ENCODE measurements at regions not wholly inside any gene's neighbourhood (a gene's known extent, or its start where the extent isn't known, plus 50 kb on each side); places are given as distances from the start of the nearest gene placed in this dataset.

DNA sequence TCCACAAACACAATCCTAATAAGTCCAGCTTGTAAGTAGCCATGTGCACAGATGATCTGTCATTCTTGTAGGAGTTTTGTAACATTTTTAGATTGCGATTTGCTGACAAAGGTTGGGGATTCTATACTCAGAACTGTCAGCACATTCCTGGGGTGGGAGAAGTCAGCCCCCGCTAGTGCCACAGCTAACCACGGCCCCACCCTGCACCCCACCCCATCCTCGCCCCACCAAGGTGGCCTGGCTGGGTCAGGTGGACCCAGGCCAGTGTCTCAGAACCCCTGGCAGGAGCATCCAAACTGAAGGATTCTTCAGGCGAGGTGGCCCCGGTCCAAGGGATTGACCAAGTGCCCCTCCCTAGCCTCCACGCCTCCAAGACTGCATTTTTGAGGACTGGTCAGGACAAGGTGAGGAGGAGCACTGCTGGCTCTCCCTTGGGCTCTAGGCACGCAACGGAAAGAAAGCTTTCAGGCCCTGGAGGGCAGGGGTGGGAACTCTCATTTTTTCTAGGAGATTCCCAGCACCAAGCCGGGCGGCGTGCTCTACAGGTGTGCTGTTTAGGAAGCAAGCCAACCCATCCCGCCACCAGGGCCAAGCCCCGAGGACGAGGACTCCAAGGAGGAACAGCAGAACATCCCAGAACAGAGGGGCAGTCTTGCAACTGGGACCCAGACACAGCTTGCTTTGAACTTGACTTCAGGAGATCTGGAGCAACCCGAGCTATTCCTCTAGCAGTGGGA lies 172.8 kb downstream of the BCL11B start:
- H3K9me3 ChIP-seq (ENCODE audit: control insufficient read depth, low read length) = no peaks in the 10 kb centered on the region
- no peak overlapping the region for H2AFZ ChIP-seq
- no peaks in the 10 kb centered on the region for H3K36me3 ChIP-seq (ENCODE audit: control insufficient read depth, insufficient read depth, low read length)
- H3K27ac ChIP-seq = no peak overlapping the region
- H3K4me2 ChIP-seq (ENCODE audit: low read length) = no peak overlapping the region
- H3K9ac ChIP-seq = no peak overlapping the region
- no peaks in the 10 kb centered on the region for H3K79me2 ChIP-seq
- no peak overlapping the region for H3K4me3 ChIP-seq (ENCODE audit: low read depth, low read length)
- H3K4me1 ChIP-seq = no peaks in the 10 kb centered on the region
- TF ChIP-seq, protein P1, sequence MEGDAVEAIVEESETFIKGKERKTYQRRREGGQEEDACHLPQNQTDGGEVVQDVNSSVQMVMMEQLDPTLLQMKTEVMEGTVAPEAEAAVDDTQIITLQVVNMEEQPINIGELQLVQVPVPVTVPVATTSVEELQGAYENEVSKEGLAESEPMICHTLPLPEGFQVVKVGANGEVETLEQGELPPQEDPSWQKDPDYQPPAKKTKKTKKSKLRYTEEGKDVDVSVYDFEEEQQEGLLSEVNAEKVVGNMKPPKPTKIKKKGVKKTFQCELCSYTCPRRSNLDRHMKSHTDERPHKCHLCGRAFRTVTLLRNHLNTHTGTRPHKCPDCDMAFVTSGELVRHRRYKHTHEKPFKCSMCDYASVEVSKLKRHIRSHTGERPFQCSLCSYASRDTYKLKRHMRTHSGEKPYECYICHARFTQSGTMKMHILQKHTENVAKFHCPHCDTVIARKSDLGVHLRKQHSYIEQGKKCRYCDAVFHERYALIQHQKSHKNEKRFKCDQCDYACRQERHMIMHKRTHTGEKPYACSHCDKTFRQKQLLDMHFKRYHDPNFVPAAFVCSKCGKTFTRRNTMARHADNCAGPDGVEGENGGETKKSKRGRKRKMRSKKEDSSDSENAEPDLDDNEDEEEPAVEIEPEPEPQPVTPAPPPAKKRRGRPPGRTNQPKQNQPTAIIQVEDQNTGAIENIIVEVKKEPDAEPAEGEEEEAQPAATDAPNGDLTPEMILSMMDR (IDR thresholded peaks at IDR 0.05) = no peak
- H3K27me3 ChIP-seq (ENCODE audit: control insufficient read depth, insufficient read depth, low read length) = no peaks in the 10 kb centered on the region

DNA sequence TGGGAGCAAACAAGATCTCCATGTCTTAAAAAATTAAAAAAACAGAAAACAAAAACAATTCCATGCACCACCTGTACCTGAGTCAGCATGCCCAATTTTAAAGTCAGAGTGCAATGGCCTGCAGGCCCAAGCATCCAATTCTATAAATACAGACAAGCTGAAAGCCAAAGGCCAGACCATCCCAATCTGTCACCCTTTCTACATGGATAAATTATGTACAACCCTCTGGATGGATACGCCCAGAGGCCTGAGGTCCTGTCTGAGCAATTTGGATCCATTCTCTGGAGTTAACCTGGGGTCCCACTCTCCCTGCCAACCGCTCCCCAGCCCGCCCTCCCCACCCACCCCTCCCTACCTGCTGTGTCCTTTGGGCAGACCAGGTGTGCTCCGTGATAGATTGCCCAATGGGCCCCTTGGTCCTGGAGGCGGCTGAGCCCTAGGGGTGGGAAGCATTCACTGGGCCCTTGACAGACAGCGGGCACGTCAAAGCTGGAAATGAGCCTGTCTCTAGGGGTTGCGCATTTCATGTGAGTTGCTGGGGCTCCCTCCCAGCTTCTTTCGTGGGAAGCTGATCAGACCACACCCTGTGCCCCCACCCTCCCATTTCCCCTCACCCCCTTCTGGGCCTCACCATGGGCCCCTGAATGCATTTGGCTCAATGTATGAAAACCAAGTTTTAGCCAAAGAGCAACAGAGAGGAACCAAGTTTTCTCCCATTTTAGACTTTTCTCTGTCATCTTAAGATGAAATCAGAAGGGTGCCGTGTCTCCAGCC lies 171.3 kb downstream of the BCL11B start:
- Histone ChIP-seq H3K9ac (no peak overlapping the region), H3K4me3 (ENCODE audit: low read depth, low read length) (no peak overlapping the region), H3K4me1 (no peaks in the 10 kb centered on the region), H3K4me2 (ENCODE audit: low read length) (no peak overlapping the region), H3K27ac (no peak overlapping the region), H3K9me3 (ENCODE audit: control insufficient read depth, low read length) (no peaks in the 10 kb centered on the region), H3K36me3 (ENCODE audit: control insufficient read depth, insufficient read depth, low read length) (no peaks in the 10 kb centered on the region), H3K27me3 (ENCODE audit: control insufficient read depth, insufficient read depth, low read length) (no peaks in the 10 kb centered on the region), H2AFZ (no peak overlapping the region), H3K79me2 (no peaks in the 10 kb centered on the region)
- TF ChIP-seq, protein P1 (IDR thresholded peaks at IDR 0.05) = no peak

DNA sequence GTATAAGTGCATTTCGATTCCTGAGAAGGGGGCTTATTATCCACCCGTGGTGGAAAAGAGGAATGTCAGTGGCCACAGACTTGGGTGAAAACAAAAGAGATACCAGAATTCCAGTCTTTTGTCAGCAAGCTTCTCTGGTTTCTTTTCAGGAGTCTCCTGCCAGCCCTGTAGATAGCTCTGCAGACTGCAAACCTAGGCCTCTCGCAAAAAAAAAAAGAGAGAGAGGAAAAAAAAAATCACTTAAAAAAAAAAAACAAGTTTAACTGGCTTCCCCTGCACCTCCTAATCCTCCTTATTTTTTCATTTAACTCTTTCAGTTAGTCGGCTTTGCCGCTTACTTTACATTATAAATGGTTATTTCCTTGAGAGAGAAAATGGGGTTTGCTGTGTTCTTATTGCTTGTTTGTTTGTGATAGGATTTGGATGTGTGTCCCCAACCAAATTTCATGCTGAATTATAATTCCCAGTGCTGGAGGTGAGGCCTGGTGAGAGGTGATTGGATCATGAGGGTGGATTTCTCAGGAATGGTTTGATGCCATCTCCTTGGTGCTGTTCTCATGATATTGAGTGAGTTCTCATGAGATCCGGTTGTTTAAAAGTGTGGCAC lies 170.0 kb downstream of the BCL11B start:
- no peak overlapping the region for H2AFZ ChIP-seq
- H3K9ac ChIP-seq = no peak overlapping the region
- no peaks in the 10 kb centered on the region for H3K79me2 ChIP-seq
- H3K4me3 ChIP-seq (ENCODE audit: low read depth, low read length) = no peak overlapping the region
- H3K27ac ChIP-seq = no peak overlapping the region
- no peaks in the 10 kb centered on the region for H3K9me3 ChIP-seq (ENCODE audit: control insufficient read depth, low read length)
- no peaks in the 10 kb centered on the region for H3K4me1 ChIP-seq
- no peaks in the 10 kb centered on the region for H3K27me3 ChIP-seq (ENCODE audit: control insufficient read depth, insufficient read depth, low read length)
- TF ChIP-seq, protein P1 (IDR thresholded peaks at IDR 0.05) = no peak
- no peaks in the 10 kb centered on the region for H3K36me3 ChIP-seq (ENCODE audit: control insufficient read depth, insufficient read depth, low read length)
- H3K4me2 ChIP-seq (ENCODE audit: low read length) = no peak overlapping the region

DNA sequence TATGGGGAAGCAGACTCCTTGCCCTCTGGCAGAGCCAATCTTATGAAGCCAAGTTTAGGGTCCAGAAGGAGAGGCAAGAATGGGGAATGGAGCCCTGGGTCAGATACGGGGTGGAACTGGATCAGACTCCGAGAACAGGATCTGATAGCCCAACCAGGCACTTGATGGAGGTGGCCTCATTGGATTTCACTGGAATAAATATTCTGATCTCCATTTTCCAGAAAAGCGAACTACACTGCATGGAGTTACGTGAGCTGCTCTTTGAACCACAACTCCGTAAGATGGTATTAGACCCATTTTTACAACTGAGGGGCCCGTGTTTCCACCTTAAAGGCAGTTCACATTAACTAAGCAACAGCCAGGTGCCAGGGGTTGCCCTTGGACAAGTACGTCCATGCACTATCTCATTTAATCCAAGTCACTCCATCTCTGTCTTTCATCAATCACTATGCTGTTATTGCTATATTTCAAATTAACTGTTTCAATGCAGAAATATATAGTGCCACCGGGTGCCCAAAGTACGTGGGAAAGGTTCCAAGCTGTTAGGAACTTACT lies 155.2 kb downstream of the BCL11B start:
- H3K27me3 ChIP-seq (ENCODE audit: control insufficient read depth, insufficient read depth, low read length) = no peaks in the 10 kb centered on the region
- H3K36me3 ChIP-seq (ENCODE audit: control insufficient read depth, insufficient read depth, low read length) = no peaks in the 10 kb centered on the region
- no peak overlapping the region for H3K27ac ChIP-seq
- no peaks in the 10 kb centered on the region for H3K79me2 ChIP-seq
- no peaks in the 10 kb centered on the region for H3K9me3 ChIP-seq (ENCODE audit: control insufficient read depth, low read length)
- no peak overlapping the region for H3K4me3 ChIP-seq (ENCODE audit: low read depth, low read length)
- no peak overlapping the region for H3K4me2 ChIP-seq (ENCODE audit: low read length)
- TF ChIP-seq, protein P1 (IDR thresholded peaks at IDR 0.05) = no peak
- H2AFZ ChIP-seq = no peak overlapping the region
- no peaks in the 10 kb centered on the region for H3K4me1 ChIP-seq
- no peak overlapping the region for H3K9ac ChIP-seq
